Stimulated activated CD8-positive, alpha-beta memory T cell treated with anti-CD3 and anti-CD28 coated beads, Interleukin-15, amount 100 ng/mL, for 4 hours (primary cell): ENCODE measurements at regions not wholly inside any gene's neighbourhood (a gene's known extent, or its start where the extent isn't known, plus 50 kb on each side); places are given as distances from the start of the nearest gene placed in this dataset.
"Not testable (repeated sequence)": the region's sequence is repeated elsewhere in the genome, so short reads cannot be mapped to it uniquely, and the experiment has no call there.

Experiments used
- DNase-seq, 2 donors: peaks; one replicate each; pipeline ENCODE4 v3.0.0-alpha.2; 2020; ENCODE audit warnings: low read depth in 2 of 2

DNA sequence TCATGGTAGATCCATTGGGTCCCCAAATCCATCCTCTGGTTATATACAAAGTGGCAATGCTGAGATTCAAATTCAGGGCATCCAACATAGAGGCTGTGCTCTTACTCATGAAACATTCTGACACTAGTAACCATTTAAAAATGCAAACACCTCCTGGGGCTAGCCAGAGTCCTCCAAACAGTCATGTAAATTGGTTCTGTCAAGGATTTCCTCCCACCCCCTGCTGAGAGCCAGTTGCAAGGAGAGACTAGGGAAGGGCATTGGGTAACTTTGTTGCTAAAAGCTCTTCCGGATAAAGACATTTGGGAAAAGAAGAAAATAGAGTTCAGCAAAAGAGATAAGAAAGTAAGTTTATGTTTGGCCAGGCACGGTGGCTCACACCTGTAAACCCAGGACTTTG lies 58.3 kb downstream of the ART5 start:
- not testable (repeated sequence) for DNase-seq

DNA sequence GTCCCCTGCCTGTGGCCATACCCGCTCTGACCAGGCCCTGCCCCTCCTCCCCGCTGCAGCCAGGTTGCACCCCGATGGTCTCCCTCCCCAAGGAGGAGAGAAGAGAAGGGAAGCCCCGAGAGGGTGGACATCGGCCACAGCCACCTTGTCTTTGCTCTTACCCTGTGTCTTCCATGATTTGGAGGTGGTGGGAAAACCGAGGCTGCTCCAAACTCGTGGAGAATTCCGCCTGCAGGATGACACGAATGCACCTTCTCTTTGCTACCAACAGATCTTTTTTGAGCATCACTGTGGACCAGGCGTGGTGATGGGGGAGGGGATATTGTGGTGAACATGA lies 60.4 kb downstream of the ART5 start:
- DNase-seq: not testable (repeated sequence)

DNA sequence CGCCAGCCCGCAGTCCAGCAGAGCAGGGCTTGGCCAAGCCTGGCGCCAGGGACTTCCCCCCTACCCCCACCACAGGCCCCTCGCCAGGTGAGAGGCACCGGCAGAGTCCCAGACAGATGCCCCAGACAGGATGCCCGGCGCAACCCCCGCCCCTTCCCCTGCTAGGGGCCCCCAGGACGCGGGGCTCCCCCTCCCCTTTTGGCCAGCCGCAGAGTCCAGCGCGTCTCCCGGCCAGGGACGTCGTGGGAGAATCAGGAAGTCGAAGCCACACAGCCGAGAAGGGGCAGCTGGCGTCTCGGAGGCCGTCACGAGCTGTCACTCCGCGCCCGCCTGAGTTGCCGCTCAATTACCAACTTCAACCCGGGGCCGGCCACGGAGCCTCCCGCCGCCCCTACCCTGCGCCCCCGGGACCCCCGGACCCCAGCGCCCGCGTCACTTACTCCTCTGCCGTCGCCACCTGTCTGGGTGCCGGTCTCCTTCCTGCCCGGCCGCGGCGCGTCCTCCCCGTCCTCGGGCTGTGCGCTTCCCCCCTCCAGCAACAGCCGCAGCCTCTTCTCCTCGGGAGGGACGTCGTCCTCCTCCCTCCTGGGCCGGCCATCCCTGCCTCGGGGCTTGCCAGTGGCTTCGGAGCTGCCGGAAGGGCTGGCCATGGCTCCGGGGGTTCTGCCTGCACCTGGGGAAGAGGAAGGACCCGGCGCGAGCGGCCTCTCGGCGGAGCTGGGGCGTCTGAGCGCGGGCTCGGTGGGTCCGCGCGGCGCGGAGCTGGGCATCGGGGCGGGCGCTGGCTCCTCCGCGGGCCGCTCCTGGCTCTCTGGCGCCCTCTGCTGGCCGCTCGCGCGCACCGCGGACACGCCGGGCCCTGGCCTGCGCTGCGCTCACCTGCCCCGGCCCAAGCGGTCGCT lies 61.1 kb downstream of the ART5 start:
- DNase-seq: peak; percentile 11 to 26

DNA sequence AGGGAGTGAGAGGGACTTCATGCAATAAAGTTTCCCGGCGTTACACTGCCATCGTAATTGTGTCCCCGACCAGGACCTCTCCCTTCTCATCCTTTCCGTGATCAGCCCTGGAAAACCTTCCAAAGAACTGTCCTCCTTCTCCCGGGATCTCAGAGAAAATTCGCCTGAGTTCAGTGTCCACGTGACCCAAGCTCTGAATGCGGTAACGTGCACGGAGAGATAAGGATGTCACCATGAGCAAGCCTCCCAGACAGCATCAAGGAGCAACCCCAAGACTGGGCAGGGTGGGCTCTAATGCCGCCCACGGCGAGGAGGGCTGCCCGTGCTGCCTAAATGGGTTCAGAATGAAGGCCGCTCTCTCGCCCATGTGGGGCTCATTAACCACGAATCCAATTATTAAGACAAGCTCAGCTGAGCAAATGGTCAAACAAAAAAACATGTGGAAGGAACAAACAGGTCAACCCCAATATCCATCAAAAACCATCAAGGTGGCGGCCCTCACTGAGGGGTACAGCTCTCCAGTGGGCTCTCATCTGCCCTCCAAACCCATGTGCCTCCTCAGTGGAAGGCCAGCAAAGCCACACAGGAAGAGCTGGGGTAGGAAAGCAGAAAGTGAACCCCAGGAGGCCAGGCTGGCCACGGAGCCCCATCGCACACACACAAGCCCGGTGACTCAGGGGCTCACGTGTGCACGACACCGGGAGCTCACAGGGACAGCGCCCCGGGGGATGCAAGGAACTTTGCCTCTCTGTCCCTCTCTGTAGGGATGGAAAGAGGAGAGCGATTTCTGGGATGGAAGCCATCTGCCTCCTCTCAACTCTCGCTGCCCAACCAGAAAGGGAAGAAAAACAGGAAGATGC lies 62.0 kb downstream of the ART5 start:
- not testable (repeated sequence) for DNase-seq

DNA sequence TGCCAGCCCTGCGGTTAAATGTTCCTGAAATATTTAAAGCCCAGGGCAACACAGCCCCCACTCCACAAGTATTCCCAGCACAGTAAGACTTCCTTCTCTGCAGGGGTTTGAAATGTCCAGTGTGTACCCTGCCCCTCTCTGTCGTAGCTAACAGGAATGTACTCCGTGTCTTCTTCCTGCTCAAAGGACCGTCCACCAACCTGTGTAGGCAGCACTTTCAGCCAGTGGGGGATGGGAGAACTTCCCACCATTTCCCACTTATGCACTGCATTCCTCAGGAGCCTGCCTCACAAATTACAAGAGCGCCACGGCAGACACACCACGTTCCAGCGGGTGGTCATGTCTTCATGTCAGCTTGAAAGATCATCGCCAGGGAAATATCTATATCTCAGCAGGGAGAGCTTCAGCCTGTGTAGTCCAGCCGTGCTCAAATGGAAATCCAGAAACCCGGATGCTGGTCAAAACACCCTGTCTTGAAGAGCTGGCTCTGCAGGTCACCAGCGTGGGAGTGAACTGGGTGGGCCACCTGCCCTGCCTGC lies 65.7 kb downstream of the ART5 start:
- DNase-seq: not testable (repeated sequence)

- DNase-seq: not testable (repeated sequence)
Measured at GRCh38 chr11:3572976-3573647, 68.7 kb downstream of the ART5 start.

DNA sequence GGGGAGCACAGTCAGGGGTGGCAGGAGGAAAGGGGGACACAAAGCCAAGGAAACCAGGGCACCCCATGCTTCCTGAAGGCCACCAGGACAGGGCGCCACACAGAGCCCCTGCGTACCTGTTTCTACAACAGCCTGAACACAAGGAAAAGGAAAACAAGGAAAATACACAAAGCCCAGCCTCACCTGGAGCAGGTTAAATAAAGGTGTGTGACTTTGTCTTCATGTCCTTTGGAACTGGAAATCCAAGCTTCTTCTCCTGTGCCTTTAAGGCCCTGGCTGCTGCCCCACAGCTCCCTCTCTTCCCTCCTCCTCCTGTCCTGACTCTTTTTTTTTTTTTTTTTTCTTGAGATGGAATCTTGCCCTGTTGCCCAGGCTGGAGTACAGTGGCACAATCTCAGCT lies 70.0 kb downstream of the ART5 start:
- not testable (repeated sequence) for DNase-seq

DNA sequence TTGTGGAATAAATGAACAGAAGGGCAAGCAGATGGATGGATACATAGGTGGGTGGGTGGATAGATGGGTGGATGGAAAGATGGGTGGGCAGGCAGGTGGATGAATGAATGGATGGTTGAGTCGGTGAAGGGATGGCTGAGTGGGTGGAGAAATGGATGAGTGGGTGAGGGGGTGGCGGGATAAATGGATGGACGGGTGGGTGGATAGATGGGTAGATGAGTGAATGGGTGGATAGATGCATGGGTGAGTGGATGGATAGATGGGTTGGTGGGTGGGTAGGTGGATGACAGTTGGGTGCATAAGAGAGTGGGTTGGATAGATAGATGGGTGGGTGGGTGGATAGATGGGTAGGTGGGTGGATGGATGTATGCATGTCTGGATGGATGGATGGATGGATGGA lies 76.0 kb downstream of the ART5 start:
- not testable (repeated sequence) for DNase-seq

- DNase-seq: not testable (repeated sequence)
Measured at GRCh38 chr11:3564383-3564782, 77.4 kb downstream of the ART5 start.

- DNase-seq: not testable (repeated sequence)
Measured at GRCh38 chr11:3554621-3555020, 87.2 kb downstream of the ART5 start.

- DNase-seq: not testable (repeated sequence)
Measured at GRCh38 chr11:3544990-3545389, 96.8 kb downstream of the ART5 start.

GRCh38 chr11:3538220-3538619 lies 103.6 kb downstream of the ART5 start:
- DNase-seq: not testable (repeated sequence)

GRCh38 chr11:3537254-3537653 lies 104.5 kb downstream of the ART5 start:
- not testable (repeated sequence) for DNase-seq

- not testable (repeated sequence) for DNase-seq
Measured at GRCh38 chr11:3532958-3533357, 108.8 kb downstream of the ART5 start.

GRCh38 chr11:3531280-3531679 lies 110.5 kb downstream of the ART5 start:
- DNase-seq: not testable (repeated sequence)

DNA sequence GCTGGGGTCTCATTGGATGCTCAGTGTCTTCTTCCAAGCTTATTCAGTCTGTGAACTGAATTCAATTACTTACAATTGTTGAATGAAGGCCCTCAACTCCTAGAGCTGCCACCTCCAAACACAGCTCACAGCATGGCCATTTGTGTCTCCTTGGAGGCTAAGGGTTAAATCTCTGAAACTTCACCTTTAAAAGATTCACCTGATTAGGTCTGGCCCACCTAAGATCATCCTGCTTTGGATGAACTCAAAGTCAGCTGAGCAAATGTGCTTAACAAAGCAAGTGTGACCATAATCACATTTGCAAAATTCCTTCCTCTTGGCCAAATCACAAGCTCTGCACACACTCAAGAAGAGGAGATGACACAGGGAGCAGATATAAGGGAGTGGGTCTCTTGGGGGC lies 118.2 kb downstream of the ART5 start:
- not testable (repeated sequence) for DNase-seq

GRCh38 chr11:3520905-3521304 lies 120.9 kb downstream of the ART5 start:
- not testable (repeated sequence) for DNase-seq

- DNase-seq: not testable (repeated sequence)
Measured at GRCh38 chr11:3519841-3520240, 122.0 kb downstream of the ART5 start.

GRCh38 chr11:3516934-3517567 lies 124.7 kb downstream of the ART5 start:
- DNase-seq: not testable (repeated sequence)

GRCh38 chr11:3516345-3516933 lies 125.4 kb downstream of the ART5 start:
- DNase-seq: not testable (repeated sequence)
